ENCODE measurements at regions not wholly inside any gene's neighbourhood (a gene's known extent, or its start where the extent isn't known, plus 50 kb on each side); places are given as distances from the start of the nearest gene placed in this dataset.

GRCh38 chr4:74874753-74875367 is 58.1 kb upstream of the PARM1 start:
- no peak for TF ChIP-seq EZH2 (optimal IDR thresholded peaks at IDR 0.05; ENCODE audit: low read depth, low read length)
- TF ChIP-seq, protein P1, sequence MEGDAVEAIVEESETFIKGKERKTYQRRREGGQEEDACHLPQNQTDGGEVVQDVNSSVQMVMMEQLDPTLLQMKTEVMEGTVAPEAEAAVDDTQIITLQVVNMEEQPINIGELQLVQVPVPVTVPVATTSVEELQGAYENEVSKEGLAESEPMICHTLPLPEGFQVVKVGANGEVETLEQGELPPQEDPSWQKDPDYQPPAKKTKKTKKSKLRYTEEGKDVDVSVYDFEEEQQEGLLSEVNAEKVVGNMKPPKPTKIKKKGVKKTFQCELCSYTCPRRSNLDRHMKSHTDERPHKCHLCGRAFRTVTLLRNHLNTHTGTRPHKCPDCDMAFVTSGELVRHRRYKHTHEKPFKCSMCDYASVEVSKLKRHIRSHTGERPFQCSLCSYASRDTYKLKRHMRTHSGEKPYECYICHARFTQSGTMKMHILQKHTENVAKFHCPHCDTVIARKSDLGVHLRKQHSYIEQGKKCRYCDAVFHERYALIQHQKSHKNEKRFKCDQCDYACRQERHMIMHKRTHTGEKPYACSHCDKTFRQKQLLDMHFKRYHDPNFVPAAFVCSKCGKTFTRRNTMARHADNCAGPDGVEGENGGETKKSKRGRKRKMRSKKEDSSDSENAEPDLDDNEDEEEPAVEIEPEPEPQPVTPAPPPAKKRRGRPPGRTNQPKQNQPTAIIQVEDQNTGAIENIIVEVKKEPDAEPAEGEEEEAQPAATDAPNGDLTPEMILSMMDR (IDR thresholded peaks at IDR 0.05; ENCODE audit: low read length) = peak; percentile 87
- no peak for TF ChIP-seq EZH2phosphoT487 (IDR thresholded peaks at IDR 0.05; ENCODE audit: low read length)
